ENCODE measurements at regions not wholly inside any gene's neighbourhood (a gene's known extent, or its start where the extent isn't known, plus 50 kb on each side); places are given as distances from the start of the nearest gene placed in this dataset.

GRCh38 chr12:24539646-24540045 lies 409.3 kb downstream of the BCAT1 start:
- Histone ChIP-seq H3K4me1 (no peaks in the 10 kb centered on the region), H3K27me3 (no peaks in the 10 kb centered on the region), H3K36me3 (no peaks in the 10 kb centered on the region), H3K4me3 (no peak overlapping the region), H3K9me3 (no peaks in the 10 kb centered on the region), H3K27ac (no peak overlapping the region)
- no peak for DNase-seq
- WGBS, 2 donors = 90 to 91% methylated on average over 3 of the region's 3 CpGs
- intact Hi-C loops (cut with DNase I) = no loop called here
- TF ChIP-seq POLR2A (IDR thresholded peaks at IDR 0.05) (no peak), CTCF (IDR thresholded peaks at IDR 0.05) (no peak)

GRCh38 chr12:24537083-24537860 lies 411.6 kb downstream of the BCAT1 start:
- no peaks in the 10 kb centered on the region for H3K4me1 ChIP-seq
- H3K9me3 ChIP-seq = no peaks in the 10 kb centered on the region
- H3K27ac ChIP-seq = peak overlapping the region in 1 of 4 donors; percentile 60
- H3K4me3 ChIP-seq = peak overlapping the region in 1 of 4 donors; percentile 16
- 82 to 86% methylated on average over 3 of the region's 3 CpGs for WGBS, 2 donors
- TF ChIP-seq POLR2A (IDR thresholded peaks at IDR 0.05) (no peak), CTCF (IDR thresholded peaks at IDR 0.05) (no peak)
- intact Hi-C loops (cut with DNase I) = no loop called here
- H3K27me3 ChIP-seq = no peaks in the 10 kb centered on the region
- DNase-seq = no peak
- H3K36me3 ChIP-seq = no peaks in the 10 kb centered on the region

- TF ChIP-seq POLR2A (IDR thresholded peaks at IDR 0.05) (no peak), CTCF (IDR thresholded peaks at IDR 0.05) (no peak)
- intact Hi-C loops (cut with DNase I) = no loop called here
- H3K9me3 ChIP-seq = no peaks in the 10 kb centered on the region
- H3K27ac ChIP-seq = peak overlapping the region in 3 of 4 donors; percentile 13 to 48 (median 47)
- no peaks in the 10 kb centered on the region for H3K27me3 ChIP-seq
- WGBS, 2 donors = 55 to 74% methylated on average over 6 of the region's 6 CpGs
- H3K4me1 ChIP-seq = no peaks in the 10 kb centered on the region
- no peaks in the 10 kb centered on the region for H3K36me3 ChIP-seq
- no peak overlapping the region for H3K4me3 ChIP-seq
- DNase-seq = no peak
These were observed 413.4 kb downstream of the BCAT1 start for GRCh38 chr12:24535334-24536069.

- Histone ChIP-seq H3K27me3 (no peaks in the 10 kb centered on the region), H3K4me1 (no peaks in the 10 kb centered on the region), H3K36me3 (no peaks in the 10 kb centered on the region), H3K27ac (peak overlapping the region in 2 of 4 donors; percentile 47 to 48), H3K4me3 (no peak overlapping the region), H3K9me3 (no peaks in the 10 kb centered on the region)
- DNase-seq = no peak
- no peak for TF ChIP-seq CTCF (IDR thresholded peaks at IDR 0.05)
- TF ChIP-seq POLR2A (IDR thresholded peaks at IDR 0.05) = no peak
- intact Hi-C loops (cut with DNase I) = no loop called here
- WGBS, 2 donors = 67 to 79% methylated on average over 3 to 4 of the region's 4 CpGs
These were observed 414.3 kb downstream of the BCAT1 start for GRCh38 chr12:24534622-24535021.

- Histone ChIP-seq H3K27me3 (no peaks in the 10 kb centered on the region), H3K4me3 (no peak overlapping the region), H3K36me3 (no peaks in the 10 kb centered on the region), H3K27ac (no peak overlapping the region), H3K4me1 (no peaks in the 10 kb centered on the region), H3K9me3 (no peaks in the 10 kb centered on the region)
- WGBS, 2 donors = 82 to 87% methylated on average over 3 of the region's 3 CpGs
- TF ChIP-seq CTCF (IDR thresholded peaks at IDR 0.05) = no peak
- no peak for TF ChIP-seq POLR2A (IDR thresholded peaks at IDR 0.05)
- no peak for DNase-seq
- intact Hi-C loops (cut with DNase I) = no loop called here
These were observed 415.1 kb downstream of the BCAT1 start for GRCh38 chr12:24533716-24534352.
